HEK293T (cell line): ENCODE measurements at regions not wholly inside any gene's neighbourhood (a gene's known extent, or its start where the extent isn't known, plus 50 kb on each side); places are given as distances from the start of the nearest gene placed in this dataset.

Experiments used
- BHLHE40 ChIP-seq: fragments of 450-650 bp; IDR thresholded peaks from 2 replicates; pipeline ENCODE4 v1.6.1; 2016; ENCODE audit warnings: mild to moderate bottlenecking, moderate library complexity, borderline replicate concordance
- FOXK2 ChIP-seq: fragments of 450-650 bp; IDR thresholded peaks from 2 replicates; pipeline ENCODE4 v1.6.1; 2016; ENCODE audit warnings: mild to moderate bottlenecking
- FOXM1 ChIP-seq: fragments of 450-650 bp; IDR thresholded peaks from 2 replicates; pipeline ENCODE4 v1.6.1; 2017; ENCODE audit warnings: mild to moderate bottlenecking, borderline replicate concordance
- SP1 ChIP-seq: fragments of 450-650 bp; IDR thresholded peaks from 2 replicates; pipeline ENCODE4 v1.6.1; 2017
- SUZ12 ChIP-seq: fragments of 450-650 bp; IDR thresholded peaks from 2 replicates; pipeline ENCODE4 v1.6.1; 2016; ENCODE audit warnings: mild to moderate bottlenecking
- ZNF384 ChIP-seq: fragments of 450-650 bp; IDR thresholded peaks from 2 replicates; pipeline ENCODE4 v1.6.1; 2016

- TF ChIP-seq BHLHE40: no peak
- TF ChIP-seq SUZ12: no peak
- no peak for TF ChIP-seq FOXM1
- TF ChIP-seq ZNF384: no peak
- TF ChIP-seq FOXK2: no peak
- no peak for TF ChIP-seq SP1
Measured at GRCh38 chr17:68657166-68657565, 56.0 kb upstream of the FAM20A start.
